MG63 (cell line): ENCODE measurements at regions not wholly inside any gene's neighbourhood (a gene's known extent, or its start where the extent isn't known, plus 50 kb on each side); places are given as distances from the start of the nearest gene placed in this dataset.

ENCODE experiments used
- DNase-seq: peaks from one replicate; pipeline ENCODE4 v3.0.0-alpha.2; 2020
- H3K27me3 ChIP-seq: fragments of 250-450 bp; sonication (Bioruptor Pico); 2 replicates; pipeline ENCODE4 v1.5.1; 2020; ENCODE audit warnings: mild to moderate bottlenecking, moderate library complexity
- H3K36me3 ChIP-seq: fragments of 250-450 bp; sonication (Bioruptor Pico); 2 replicates; pipeline ENCODE4 v1.5.1; 2020; ENCODE audit warnings: mild to moderate bottlenecking, moderate library complexity
- H3K4me3 ChIP-seq: fragments of 250-450 bp; sonication (Bioruptor Pico); 2 replicates; pipeline ENCODE4 v1.5.1; 2020; ENCODE audit warnings: mild to moderate bottlenecking, moderate library complexity
- H3K9me3 ChIP-seq: fragments of 250-450 bp; sonication (Bioruptor Pico); 2 replicates; pipeline ENCODE4 v1.5.1; 2020; ENCODE audit warnings: mild to moderate bottlenecking, moderate library complexity

- DNase-seq, result peak; percentile 10
- Histone ChIP-seq H3K27me3 (no peaks in the 10 kb centered on the region), H3K9me3 (no peaks in the 10 kb centered on the region), H3K36me3 (no peaks in the 10 kb centered on the region), H3K4me3 (no peak overlapping the region)
These were observed 113.7 kb upstream of the DHX40 start for GRCh38 chr17:59451706-59452105.

DNA sequence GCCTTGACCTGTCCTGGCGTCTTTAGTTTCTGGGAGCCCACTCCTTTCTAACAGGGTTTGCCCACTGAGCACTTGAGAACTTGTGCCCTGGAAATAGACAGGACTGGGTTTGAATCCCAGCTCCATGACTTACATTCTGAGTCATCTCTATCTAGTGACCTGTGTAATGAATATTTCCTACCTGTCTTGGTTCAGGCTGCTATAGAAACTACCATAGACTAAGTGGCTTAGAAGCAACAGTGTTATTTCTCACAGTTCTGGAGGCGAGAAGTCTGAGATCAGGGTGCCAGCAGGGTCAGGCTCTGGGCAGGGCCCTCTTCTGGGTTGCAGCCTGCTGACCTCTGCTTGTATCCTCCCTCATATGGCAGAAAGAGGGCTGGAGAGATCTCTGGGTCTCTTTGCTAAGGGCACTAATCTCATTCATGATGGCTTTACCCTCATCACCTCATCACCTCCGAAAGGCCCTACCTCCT, 110.7 kb upstream of the DHX40 start:
- Histone ChIP-seq H3K4me3 (no peak overlapping the region), H3K27me3 (no peaks in the 10 kb centered on the region), H3K9me3 (no peaks in the 10 kb centered on the region), H3K36me3 (no peaks in the 10 kb centered on the region)
- no peak for DNase-seq

DNA sequence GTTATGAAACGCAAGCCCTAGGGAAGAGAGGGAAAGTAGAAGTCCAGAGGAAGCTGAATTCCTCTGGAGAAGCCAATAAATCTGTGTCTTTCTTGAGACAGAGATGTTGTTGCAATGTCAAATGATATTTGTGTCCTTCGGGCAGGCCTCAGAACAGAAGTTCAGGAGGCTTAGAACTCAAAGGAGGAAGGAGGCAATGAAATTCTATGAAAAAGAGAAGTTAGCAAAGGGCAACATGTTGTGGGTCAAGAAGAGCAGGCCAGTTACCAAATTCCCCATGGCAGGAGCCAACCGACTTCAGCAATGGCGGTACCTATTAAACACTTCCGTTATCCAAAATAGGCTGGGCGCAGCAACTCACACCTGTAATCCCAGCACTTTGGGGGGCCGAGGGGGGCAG, 109.0 kb upstream of the DHX40 start:
- DNase-seq, result no peak
- Histone ChIP-seq H3K27me3 (no peaks in the 10 kb centered on the region), H3K36me3 (no peaks in the 10 kb centered on the region), H3K9me3 (no peaks in the 10 kb centered on the region), H3K4me3 (no peak overlapping the region)

GRCh38 chr17:59456923-59457615, 108.3 kb upstream of the DHX40 start:
- no peak for DNase-seq
- H3K9me3 ChIP-seq, result no peaks in the 10 kb centered on the region
- no peaks in the 10 kb centered on the region for H3K27me3 ChIP-seq
- no peak overlapping the region for H3K4me3 ChIP-seq
- no peaks in the 10 kb centered on the region for H3K36me3 ChIP-seq

- Histone ChIP-seq H3K36me3 (no peaks in the 10 kb centered on the region), H3K9me3 (no peaks in the 10 kb centered on the region), H3K27me3 (no peaks in the 10 kb centered on the region), H3K4me3 (no peak overlapping the region)
- no peak for DNase-seq
These were observed 103.0 kb upstream of the DHX40 start for GRCh38 chr17:59462385-59462784.

GRCh38 chr17:59464246-59464645, 101.2 kb upstream of the DHX40 start:
- H3K36me3 ChIP-seq, result no peaks in the 10 kb centered on the region
- H3K4me3 ChIP-seq, result no peak overlapping the region
- no peaks in the 10 kb centered on the region for H3K27me3 ChIP-seq
- no peaks in the 10 kb centered on the region for H3K9me3 ChIP-seq
- no peak for DNase-seq

GRCh38 chr17:59465949-59466307, 99.5 kb upstream of the DHX40 start:
- Histone ChIP-seq H3K27me3 (no peaks in the 10 kb centered on the region), H3K36me3 (no peaks in the 10 kb centered on the region), H3K9me3 (no peaks in the 10 kb centered on the region), H3K4me3 (no peak overlapping the region)
- DNase-seq, result no peak

GRCh38 chr17:59466946-59467801, 98.2 kb upstream of the DHX40 start:
- no peaks in the 10 kb centered on the region for H3K27me3 ChIP-seq
- no peak for DNase-seq
- H3K4me3 ChIP-seq, result no peak overlapping the region
- H3K9me3 ChIP-seq, result no peaks in the 10 kb centered on the region
- no peaks in the 10 kb centered on the region for H3K36me3 ChIP-seq

DNA sequence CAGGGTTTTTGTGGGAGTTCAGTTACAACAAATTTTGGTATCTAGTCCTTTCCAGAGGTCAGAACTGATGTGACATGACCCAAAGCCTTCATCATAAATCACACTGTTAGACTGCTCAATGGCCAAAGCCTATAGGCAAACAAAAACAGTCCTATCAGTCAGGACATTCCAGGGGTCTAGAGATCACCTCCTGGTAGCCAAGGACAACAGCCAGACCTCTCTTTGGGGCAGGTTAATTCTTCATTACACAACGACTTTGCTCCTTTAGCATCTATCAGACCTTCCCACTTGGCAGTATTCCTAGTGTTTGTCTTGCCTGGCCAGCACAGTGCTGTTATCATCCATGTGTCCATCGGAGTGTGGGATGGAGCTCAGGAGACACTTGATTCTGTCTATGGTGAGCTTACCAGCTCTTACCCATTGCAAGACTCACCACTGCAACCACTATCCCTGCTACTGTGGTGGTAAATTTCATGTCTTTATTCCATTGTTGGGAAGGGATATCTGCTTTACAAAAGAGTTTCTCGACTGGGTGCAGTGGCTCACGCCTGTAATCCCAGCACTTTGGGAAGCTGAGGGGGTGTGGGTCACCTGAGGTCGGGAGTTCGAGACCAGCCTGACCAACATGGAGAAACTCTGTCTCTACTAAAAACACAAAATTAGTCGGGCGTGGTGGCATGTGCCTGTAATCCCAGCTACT, 95.5 kb upstream of the DHX40 start:
- no peak overlapping the region for H3K4me3 ChIP-seq
- no peaks in the 10 kb centered on the region for H3K9me3 ChIP-seq
- H3K27me3 ChIP-seq, result no peaks in the 10 kb centered on the region
- H3K36me3 ChIP-seq, result no peaks in the 10 kb centered on the region
- no peak for DNase-seq

DNA sequence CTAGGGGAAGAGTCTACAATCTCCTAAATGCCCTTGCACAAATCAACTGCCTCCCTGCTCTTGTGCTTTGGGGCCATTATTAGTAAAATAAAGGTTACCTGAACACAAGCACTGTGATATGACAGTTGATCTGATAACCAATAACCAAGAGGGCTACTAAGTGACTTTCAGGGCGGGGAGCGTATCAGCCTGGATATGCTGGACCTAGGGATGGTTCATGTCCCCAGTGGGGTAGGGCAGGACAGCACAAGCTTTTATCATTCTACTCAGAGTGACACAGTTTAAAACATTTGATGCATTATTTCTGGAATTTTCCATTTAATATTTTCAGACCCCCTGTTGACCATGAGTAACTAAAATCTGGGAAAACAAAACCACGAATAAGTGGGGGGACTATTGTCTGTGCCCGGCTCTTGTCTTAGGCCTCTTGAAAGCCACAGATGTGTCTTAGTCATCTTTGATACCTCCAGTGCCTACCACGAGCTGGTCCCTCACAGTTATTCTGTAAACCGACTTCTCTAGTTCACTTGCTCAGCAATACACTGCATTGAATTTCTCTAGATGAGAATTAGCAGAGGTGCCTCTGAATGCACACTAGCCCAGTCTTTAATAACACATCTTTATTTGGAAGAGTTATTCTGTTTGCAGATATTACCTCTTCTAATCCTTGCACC, 94.6 kb upstream of the DHX40 start:
- H3K36me3 ChIP-seq, result no peaks in the 10 kb centered on the region

GRCh38 chr17:59476413-59476812, 89.0 kb upstream of the DHX40 start:
- no peak for DNase-seq
- Histone ChIP-seq H3K9me3 (no peaks in the 10 kb centered on the region), H3K36me3 (no peaks in the 10 kb centered on the region), H3K4me3 (no peak overlapping the region), H3K27me3 (no peaks in the 10 kb centered on the region)

More for the DNA sequence above, 94.6 kb upstream of the DHX40 start:
- no peaks in the 10 kb centered on the region for H3K27me3 ChIP-seq
- DNase-seq, result no peak
- no peak overlapping the region for H3K4me3 ChIP-seq
- no peaks in the 10 kb centered on the region for H3K9me3 ChIP-seq

DNA sequence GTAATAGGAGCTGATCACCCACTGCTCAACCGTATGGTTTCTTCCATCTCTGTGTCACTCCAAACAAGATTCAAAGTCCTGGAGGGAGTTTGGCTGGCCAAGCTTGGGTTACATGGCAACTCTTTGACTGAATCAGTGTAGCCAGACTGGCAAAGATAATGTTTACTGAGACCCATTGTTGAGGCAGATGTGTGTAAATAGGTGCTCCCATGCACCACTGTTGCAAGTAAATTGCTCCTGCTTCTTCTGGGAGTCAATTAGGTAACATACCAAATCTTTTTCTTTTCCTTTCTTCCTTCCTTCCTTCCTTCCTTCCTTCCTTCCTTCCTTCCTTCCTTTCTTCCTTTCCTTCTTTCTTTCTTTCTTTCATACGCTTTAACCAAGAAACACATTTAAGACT, 86.3 kb upstream of the DHX40 start:
- Histone ChIP-seq H3K27me3 (no peaks in the 10 kb centered on the region), H3K4me3 (no peak overlapping the region), H3K9me3 (no peaks in the 10 kb centered on the region), H3K36me3 (no peaks in the 10 kb centered on the region)
- no peak for DNase-seq

- DNase-seq, result no peak
- Histone ChIP-seq H3K36me3 (no peaks in the 10 kb centered on the region), H3K4me3 (no peak overlapping the region), H3K27me3 (no peaks in the 10 kb centered on the region), H3K9me3 (no peaks in the 10 kb centered on the region)
These were observed 81.5 kb upstream of the DHX40 start for GRCh38 chr17:59483860-59484259.

- H3K4me3 ChIP-seq, result no peak overlapping the region
- no peak for DNase-seq
- no peaks in the 10 kb centered on the region for H3K36me3 ChIP-seq
- H3K27me3 ChIP-seq, result no peaks in the 10 kb centered on the region
- no peaks in the 10 kb centered on the region for H3K9me3 ChIP-seq
These were observed 80.4 kb upstream of the DHX40 start for GRCh38 chr17:59485015-59485414.

GRCh38 chr17:59485946-59486345, 79.5 kb upstream of the DHX40 start:
- DNase-seq, result no peak
- no peaks in the 10 kb centered on the region for H3K9me3 ChIP-seq
- H3K27me3 ChIP-seq, result no peaks in the 10 kb centered on the region
- no peaks in the 10 kb centered on the region for H3K36me3 ChIP-seq
- H3K4me3 ChIP-seq, result no peak overlapping the region

- Histone ChIP-seq H3K36me3 (no peaks in the 10 kb centered on the region), H3K4me3 (peak overlapping the region; percentile 17), H3K27me3 (no peaks in the 10 kb centered on the region), H3K9me3 (no peaks in the 10 kb centered on the region)
- DNase-seq, result peak; percentile 52
These were observed 78.1 kb upstream of the DHX40 start for GRCh38 chr17:59487161-59487873.
